ENCODE measurements at regions not wholly inside any gene's neighbourhood (a gene's known extent, or its start where the extent isn't known, plus 50 kb on each side); places are given as distances from the start of the nearest gene placed in this dataset.

DNA sequence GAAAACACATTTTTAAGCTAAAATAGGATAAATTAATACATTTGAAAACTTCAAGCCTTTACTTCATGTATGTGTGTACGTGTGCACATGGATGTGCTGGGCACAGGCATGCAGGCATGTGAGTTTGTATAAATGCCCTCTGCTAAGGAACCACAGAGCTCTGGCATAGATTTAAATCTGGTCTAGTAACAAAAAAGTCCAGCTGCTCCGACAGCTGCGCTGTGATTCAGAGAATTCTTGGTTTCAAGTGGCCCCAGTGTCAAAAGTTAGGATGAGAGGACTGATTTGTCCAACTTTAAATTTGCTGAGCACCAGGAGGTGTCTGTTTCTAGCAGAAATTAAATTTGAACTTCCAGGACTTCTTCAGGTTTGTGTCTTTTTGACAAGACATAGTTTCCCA, 203.7 kb upstream of the TUT7 start:
- H3K9ac ChIP-seq (ENCODE audit: low read depth, low read length) = no peak overlapping the region; the same call in 1 of the 2 replicates
- peak overlapping the region in 1 of 2 experiments; percentile 16; a peak in 1 of 4 replicates for H4K8ac ChIP-seq (ENCODE audit: low read depth in 2 of 2, low read length in 2 of 2)
- peak overlapping the region; percentile 27; the same call in 1 of the 3 replicates for H2BK15ac ChIP-seq (ENCODE audit: low read depth, low read length)
- in situ Hi-C loops (cut with MboI; ENCODE audit: low sequenced_read_pairs) (no loop called here), intact Hi-C loops (cut with micrococcal nuclease) (loop anchor here (2.0 kb wide), 1 partner anchor 389 kb away; the partner anchor contains the start of gene GAS1), dilution Hi-C loops (cut with HindIII; ENCODE audit: low sequenced_read_pairs, unreplicated experiment) (no loop called here)
- peak overlapping the region; percentile 64; the same call in 1 of the 2 replicates for H2BK120ac ChIP-seq (ENCODE audit: low read depth, low read length)
- peaks cover 7% of the 10 kb centered on the region for H3K9me1 ChIP-seq (ENCODE audit: insufficient read depth, low read length)
- no peaks in the 10 kb centered on the region for H3K79me1 ChIP-seq (ENCODE audit: low read depth in 1 of 2, low read length in 2 of 2)
- no TSS peak for BruUV-seq (replicated peaks)
- no peak overlapping the region for H3K4me2 ChIP-seq (ENCODE audit: low read depth, low read length)
- no peaks in the 10 kb centered on the region for H3K36me3 ChIP-seq (ENCODE audit: control insufficient read depth, insufficient read depth, low read length)
- 0 out of 2 replicates have a peak overlapping the region, but pooled peaks have one; percentile 20 for H2AK5ac ChIP-seq (ENCODE audit: low read depth, low read length)
- no peak overlapping the region for H2AFZ ChIP-seq (replicated peaks; ENCODE audit: low read length, poor library complexity)
- no peaks in the 10 kb centered on the region for H3K9me3 ChIP-seq (ENCODE audit: control insufficient read depth, insufficient read depth, low read length)
- no peak overlapping the region for H3K56ac ChIP-seq (ENCODE audit: extremely low read depth, insufficient read depth, low read length)
- H3K14ac ChIP-seq (replicated peaks; ENCODE audit: low read depth, low read length) = no peak overlapping the region
- WGBS, 2 experiments (ENCODE audit: extremely low coverage in 2 of 2, insufficient read length in 1 of 2) = 90% methylated on average over 2 of the region's 3 CpGs; no CpG with 5 or more reads in 1 of the 2 experiments
- no peak for ATAC-seq (ENCODE audit: low read depth)
- TF ChIP-seq RCOR1 (IDR thresholded peaks at IDR 0.05; ENCODE audit: insufficient replicate concordance, low read length) (no peak), MAFK (IDR thresholded peaks at IDR 0.05; ENCODE audit: low read depth, low read length) (no peak), POLR2A (IDR thresholded peaks at IDR 0.05; ENCODE audit: low read depth, low read length) (no peak)
- H3K27ac ChIP-seq (ENCODE audit: insufficient read depth, low read length) = no peak overlapping the region; the same call in 1 of the 2 replicates
- peaks cover 9% of the 10 kb centered on the region for H3K4me1 ChIP-seq (ENCODE audit: control insufficient read depth, insufficient read depth, low read length)
- no peak overlapping the region for H2BK5ac ChIP-seq (ENCODE audit: low read depth, low read length, poor library complexity, severe bottlenecking)
- ChIA-PET POLR2A (ENCODE audit: unreplicated experiment) (no interaction called here), CTCF (no interaction called here)
- no peak overlapping the region; the same call in 1 of the 2 replicates for H3K4ac ChIP-seq (ENCODE audit: low read depth, low read length)
- H4K20me1 ChIP-seq (ENCODE audit: insufficient read depth, low read length) = no peaks in the 10 kb centered on the region
- H3K4me3 ChIP-seq (ENCODE audit: insufficient read depth, low read depth, low read length) = no peak overlapping the region
- H2BK20ac ChIP-seq (ENCODE audit: low read depth, low read length) = 0 out of 2 replicates have a peak overlapping the region, but pooled peaks have one; percentile 5
- H3K23ac ChIP-seq (ENCODE audit: low read depth, low read length) = no peak overlapping the region
- DNase-seq = peak; percentile 40
- no peak overlapping the region for H2AK9ac ChIP-seq (replicated peaks; ENCODE audit: low read depth, low read length, poor library complexity)
- peak overlapping the region; percentile 70; the same call in 1 of the 2 replicates for H4K5ac ChIP-seq (ENCODE audit: low read depth, low read length)
- H3K18ac ChIP-seq (ENCODE audit: low read depth, low read length) = peak overlapping the region; percentile 80; the same call in 1 of the 2 replicates
- H4K91ac ChIP-seq (ENCODE audit: insufficient read depth, low read depth, low read length) = peak overlapping the region; percentile 3; the same call in 1 of the 2 replicates
- H3K27me3 ChIP-seq (ENCODE audit: control insufficient read depth, insufficient read depth, low read length) = no peaks in the 10 kb centered on the region
